Pancreas (tissue), 10 donors: ENCODE measurements at regions not wholly inside any gene's neighbourhood (a gene's known extent, or its start where the extent isn't known, plus 50 kb on each side); places are given as distances from the start of the nearest gene placed in this dataset.

Source experiments
- ATAC-seq, 4 donors: fragments of 200-7000 bp; cut with Tn5 transposase; one replicate each; pipeline versions ENCODE4 v1.8.0 to v1.9.1; 2020; ENCODE audit warnings: mild to moderate bottlenecking in 4 of 4, moderate library complexity in 4 of 4
- DNase-seq, 6 donors: peaks; one replicate each; pipeline ENCODE4 v3.0.0-alpha.2; 2020
- FAIRE-seq: peaks from 2 replicates; lab custom pipeline; 2012; peaks lifted over from hg19 to GRCh38; lab: Jason Lieb, UNC
- H3K27ac ChIP-seq, 4 donors: fragments of 200-600 bp; sonication (generic); 1 replicate in 3 of 4; 2 replicates in 1 of 4; pipeline versions ENCODE4 v1.5.0 to v1.8.0; 2020
- H3K27me3 ChIP-seq, 4 donors: fragments of 200-600 bp; one replicate each; pipeline ENCODE4 v1.8.0; 2021
- H3K36me3 ChIP-seq, 3 donors: fragments of 200-600 bp; sonication (generic) in 1 of 3; one replicate each; pipeline versions ENCODE4 v1.5.0 to v1.8.0; 2020 to 2021
- H3K4me1 ChIP-seq, 3 donors: fragments of 200-600 bp; one replicate each; pipeline ENCODE4 v1.8.0; 2021
- H3K4me3 ChIP-seq, 4 donors: fragments of 200-600 bp; sonication (generic) in 2 of 4; one replicate each; pipeline versions ENCODE4 v1.5.0 to v1.8.0; 2020 to 2021
- H3K9me3 ChIP-seq, 4 donors: fragments of 200-600 bp; one replicate each; pipeline ENCODE4 v1.8.0; 2021
- CTCF ChIP-seq, 4 donors: fragments of 200-600 bp; sonication (generic) in 3 of 4; IDR thresholded peaks; one replicate each; pipeline versions ENCODE4 v1.5.0 to v1.8.0; 2021; ENCODE audit warnings: antibody characterized with exemption in 4 of 4
- WGBS, 2 donors: extraction: QIAGEN DNeasy Blood & Tissue Kit; methylation state at CpG; one replicate each; pipeline ENCODE4 v1.1.7; 2013; 5-methylcytosine and 5-hydroxymethylcytosine counted together
- intact Hi-C, 3 donors: fragments of 100-400 bp; cut with DNase I; formaldehyde crosslinking; loops; one replicate each; pipeline versions ENCODE4 v1.11.1 to v1.14.2; 2022
- donor health status: healthy with polysubstance abuse.
- donor health status: DM: no; HTN: no; CAD: no; lungs with moderate emphysema.
- donor health status: DM: no; HTN: no; CAD: no.
- donor health status: control.
- donor health status: control.
- donor health status: Bipolar disorder and iron deficiency.
- donor health status: DM: yes; HTN: yes; CAD: no.
- donor health status: DM: no; HTN: no; CAD: no.
- donor health status: DM: no; HTN: no; CAD: no.
- donor health status: DM: yes; HTN: yes; CAD: no.

GRCh38 chr2:67626656-67627055 lies 229.5 kb downstream of the ETAA1 start:
- WGBS, 2 donors = 73 to 81% methylated on average over 4 of the region's 4 CpGs
- no peaks in the 10 kb centered on the region for H3K36me3 ChIP-seq
- ATAC-seq = no peak
- H3K27me3 ChIP-seq = no peaks in the 10 kb centered on the region
- no peaks in the 10 kb centered on the region for H3K9me3 ChIP-seq
- no peaks in the 10 kb centered on the region for H3K4me1 ChIP-seq
- no peak for DNase-seq
- no peak for FAIRE-seq
- H3K4me3 ChIP-seq = no peak overlapping the region
- H3K27ac ChIP-seq = no peak overlapping the region
- TF ChIP-seq CTCF (IDR thresholded peaks at IDR 0.05) = no peak
- intact Hi-C loops = no loop called here

GRCh38 chr2:67627456-67628207 lies 230.5 kb downstream of the ETAA1 start:
- WGBS, 2 donors = 94 to 99% methylated on average over 3 of the region's 3 CpGs
- H3K27ac ChIP-seq = no peak overlapping the region
- no peak overlapping the region for H3K4me3 ChIP-seq
- no peaks in the 10 kb centered on the region for H3K9me3 ChIP-seq
- no peak for DNase-seq
- no peaks in the 10 kb centered on the region for H3K36me3 ChIP-seq
- no peak for ATAC-seq
- intact Hi-C loops = no loop called here
- no peak for FAIRE-seq
- TF ChIP-seq CTCF (IDR thresholded peaks at IDR 0.05) = no peak
- H3K27me3 ChIP-seq = no peaks in the 10 kb centered on the region
- H3K4me1 ChIP-seq = no peaks in the 10 kb centered on the region

- no peaks in the 10 kb centered on the region for H3K36me3 ChIP-seq
- FAIRE-seq = no peak
Observed at GRCh38 chr2:67628892-67629291, 231.8 kb downstream of the ETAA1 start.

GRCh38 chr2:67631483-67631882 lies 234.3 kb downstream of the ETAA1 start:
- no peak for TF ChIP-seq CTCF (IDR thresholded peaks at IDR 0.05)
- no peak for ATAC-seq
- intact Hi-C loops = no loop called here
- Histone ChIP-seq H3K27ac (no peak overlapping the region), H3K27me3 (no peaks in the 10 kb centered on the region), H3K36me3 (no peaks in the 10 kb centered on the region), H3K9me3 (no peaks in the 10 kb centered on the region), H3K4me1 (no peaks in the 10 kb centered on the region), H3K4me3 (no peak overlapping the region)
- no peak for FAIRE-seq
- DNase-seq = no peak

More at GRCh38 chr2:67628892-67629291, 231.8 kb downstream of the ETAA1 start:
- Histone ChIP-seq H3K27me3 (no peaks in the 10 kb centered on the region), H3K4me1 (no peaks in the 10 kb centered on the region), H3K9me3 (no peaks in the 10 kb centered on the region), H3K27ac (no peak overlapping the region), H3K4me3 (no peak overlapping the region)
- WGBS, 2 donors = 53 to 76% methylated on average over 1 of the region's 1 CpG
- intact Hi-C loops = no loop called here
- ATAC-seq = no peak
- no peak for TF ChIP-seq CTCF (IDR thresholded peaks at IDR 0.05)
- no peak for DNase-seq

- TF ChIP-seq CTCF (IDR thresholded peaks at IDR 0.05) = no peak
- DNase-seq (no peak), FAIRE-seq (no peak), ATAC-seq (no peak)
- WGBS, 2 donors = 90 to 92% methylated on average over 3 of the region's 3 CpGs
- H3K27ac ChIP-seq = no peak overlapping the region
- no peaks in the 10 kb centered on the region for H3K4me1 ChIP-seq
- no peak overlapping the region for H3K4me3 ChIP-seq
- no peaks in the 10 kb centered on the region for H3K9me3 ChIP-seq
- intact Hi-C loops = no loop called here
- H3K36me3 ChIP-seq = no peaks in the 10 kb centered on the region
- H3K27me3 ChIP-seq = no peaks in the 10 kb centered on the region
Observed at GRCh38 chr2:67633212-67633856, 236.2 kb downstream of the ETAA1 start.
